Activated naive CD4-positive, alpha-beta T cell treated with Interleukin-2 at 50 U/mL for 16 hours (primary cell): ENCODE measurements at regions not wholly inside any gene's neighbourhood (a gene's known extent, or its start where the extent isn't known, plus 50 kb on each side); places are given as distances from the start of the nearest gene placed in this dataset.
"Not testable (repeated sequence)": the region's sequence is repeated elsewhere in the genome, so short reads cannot be mapped to it uniquely, and the experiment has no call there.

ENCODE experiments used
- DNase-seq: peaks from one replicate; pipeline ENCODE4 v3.0.0-alpha.2; 2020

DNA sequence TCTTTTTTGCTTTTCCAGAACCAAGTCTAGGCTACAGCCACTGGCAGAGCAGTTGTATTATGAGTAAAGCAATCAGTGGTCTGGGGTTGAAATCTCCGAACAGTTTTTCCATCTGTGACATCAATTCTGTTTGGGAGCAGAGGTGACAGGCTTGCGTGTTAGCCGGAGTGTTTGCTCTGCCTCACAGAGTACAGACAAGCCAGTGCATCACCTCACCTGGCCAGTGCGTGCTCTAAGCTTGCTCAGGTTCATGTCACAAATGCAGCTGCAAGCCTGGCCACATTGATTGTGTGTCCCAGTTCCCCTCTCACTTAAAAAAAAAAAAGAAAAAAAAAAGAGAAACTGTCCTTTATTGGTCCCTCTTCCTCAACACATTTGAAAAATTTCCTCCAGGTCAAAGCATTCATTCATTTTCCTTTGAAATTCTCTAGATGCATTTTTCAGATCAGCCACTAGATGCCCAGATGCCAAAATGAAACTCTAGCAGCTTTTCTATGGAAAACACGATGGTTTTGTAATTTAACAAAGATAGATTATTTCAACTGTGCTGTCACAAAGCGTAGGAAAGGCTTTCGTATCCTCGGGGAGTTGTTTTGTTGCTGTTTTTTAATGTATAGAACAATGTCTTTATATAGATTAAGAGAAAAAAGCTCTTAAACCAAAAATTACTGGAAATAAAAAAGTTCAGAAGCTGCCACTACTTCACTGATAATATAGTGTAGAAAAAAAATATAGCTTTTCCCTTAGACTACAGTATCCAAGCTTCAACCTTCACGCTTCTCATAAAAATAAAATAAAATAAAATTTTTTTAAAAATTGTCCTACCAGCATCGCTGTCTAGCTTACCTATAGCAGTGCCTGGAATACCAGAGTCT lies 585.5 kb downstream of the TLE1 start:
- no peak for DNase-seq

GRCh38 chr9:81097131-81097847 lies 592.1 kb downstream of the TLE1 start:
- DNase-seq, result no peak

GRCh38 chr9:81096625-81097024 lies 592.7 kb downstream of the TLE1 start:
- no peak for DNase-seq

DNA sequence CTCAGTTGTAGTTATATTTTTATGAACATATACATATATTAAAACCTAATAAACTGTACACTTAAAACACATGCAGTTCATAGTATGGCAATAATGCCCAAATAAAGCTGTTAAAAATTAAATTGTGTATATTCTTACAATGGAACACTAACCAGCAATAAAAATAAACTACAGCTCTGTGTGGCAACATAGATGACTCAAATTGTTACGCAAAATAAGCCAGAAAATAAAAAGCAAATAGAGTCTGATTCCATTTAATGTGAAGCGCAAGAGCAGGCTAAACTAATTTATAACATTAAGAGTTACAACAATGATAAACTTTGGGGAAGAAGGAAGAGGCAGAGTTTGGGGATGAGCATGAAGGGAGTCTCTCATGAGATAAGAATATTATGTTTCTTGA lies 597.3 kb downstream of the TLE1 start:
- no peak for DNase-seq

DNA sequence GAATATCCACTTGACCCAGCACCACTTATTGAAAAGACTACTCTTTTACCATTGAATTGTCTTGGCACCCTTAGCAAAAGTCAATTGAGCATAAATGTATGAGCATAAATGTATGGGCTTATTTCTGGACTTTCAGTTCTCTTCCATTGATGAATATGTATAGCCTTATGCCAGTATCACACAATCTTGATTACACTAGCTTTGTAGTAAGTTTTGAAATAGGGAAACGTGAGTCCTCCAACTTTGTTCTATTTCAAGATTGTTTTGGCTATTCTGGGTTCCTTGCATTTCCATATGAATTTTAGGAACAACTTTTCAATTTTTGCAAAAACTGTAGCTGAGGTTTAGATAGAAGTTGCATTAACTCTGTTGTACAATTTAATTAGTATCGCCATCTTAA lies 601.0 kb downstream of the TLE1 start:
- no peak for DNase-seq

DNA sequence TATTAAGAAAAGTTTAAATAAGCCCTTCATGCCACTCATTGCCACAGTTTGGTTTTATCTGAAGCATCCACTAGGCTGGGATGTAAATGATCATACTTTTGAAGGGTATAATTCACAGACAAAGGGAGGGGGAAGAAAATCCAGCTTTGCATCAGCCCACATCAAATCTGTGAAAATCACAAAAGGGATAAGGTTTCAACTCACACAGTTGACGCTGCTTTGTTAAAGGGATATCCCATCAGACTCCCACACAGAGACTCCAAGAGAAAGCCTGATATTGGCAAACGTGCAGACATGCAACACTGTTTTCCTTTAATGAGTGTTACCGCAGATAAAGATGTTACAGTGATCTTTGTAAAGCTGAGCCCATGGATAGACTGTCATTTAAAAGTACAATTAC lies 602.9 kb downstream of the TLE1 start:
- no peak for DNase-seq

DNA sequence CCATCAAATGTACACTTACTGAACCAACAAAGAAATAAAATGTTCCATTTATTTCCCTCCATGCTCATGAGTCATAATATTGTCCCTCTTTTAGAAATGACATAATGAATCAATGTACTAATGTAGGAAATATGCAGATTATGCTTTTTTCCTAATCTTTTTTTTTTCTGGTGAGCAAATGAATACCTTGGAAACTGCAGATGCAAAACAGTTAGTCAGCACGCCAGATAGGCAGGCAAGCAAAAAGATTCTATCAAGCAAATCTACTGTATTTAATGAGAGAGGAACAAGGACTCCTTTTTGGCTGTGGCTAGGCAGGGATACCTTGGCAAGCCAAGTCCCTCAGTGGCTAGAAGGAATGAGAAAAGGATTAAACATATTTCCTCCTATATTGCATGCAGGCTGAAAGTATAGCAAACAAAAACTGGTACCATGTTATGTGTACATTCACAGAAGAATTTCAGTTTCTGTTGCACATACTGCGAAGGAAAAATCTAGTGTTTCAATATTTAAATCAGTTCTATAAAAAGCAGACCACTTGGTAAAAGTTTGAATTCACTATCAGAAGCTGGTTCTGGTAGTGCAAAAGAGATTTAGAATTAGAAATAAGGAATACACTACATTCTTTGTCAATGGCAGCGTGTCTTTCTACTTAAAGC lies 605.4 kb downstream of the TLE1 start:
- DNase-seq, result no peak

- no peak for DNase-seq
These were observed 606.3 kb downstream of the TLE1 start for GRCh38 chr9:81083067-81083466.

DNA sequence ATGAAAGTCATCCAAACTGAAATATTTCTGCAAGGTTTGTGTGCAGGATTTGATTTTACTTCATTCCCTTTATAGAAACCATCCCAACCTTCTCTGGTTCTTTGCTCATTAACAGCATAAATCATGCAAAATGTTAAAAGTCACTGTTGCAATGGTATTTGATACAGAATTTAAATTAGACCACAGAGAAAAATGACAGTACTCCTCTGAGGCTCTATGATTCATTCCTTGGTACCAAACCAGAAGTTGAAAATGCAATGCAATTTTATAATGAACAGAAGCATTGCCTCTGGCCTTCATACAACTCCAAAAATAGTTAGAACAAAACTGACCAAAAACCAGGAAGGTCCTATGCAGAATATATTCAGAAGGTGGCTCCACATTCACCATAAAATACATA lies 607.1 kb downstream of the TLE1 start:
- DNase-seq, result no peak

DNA sequence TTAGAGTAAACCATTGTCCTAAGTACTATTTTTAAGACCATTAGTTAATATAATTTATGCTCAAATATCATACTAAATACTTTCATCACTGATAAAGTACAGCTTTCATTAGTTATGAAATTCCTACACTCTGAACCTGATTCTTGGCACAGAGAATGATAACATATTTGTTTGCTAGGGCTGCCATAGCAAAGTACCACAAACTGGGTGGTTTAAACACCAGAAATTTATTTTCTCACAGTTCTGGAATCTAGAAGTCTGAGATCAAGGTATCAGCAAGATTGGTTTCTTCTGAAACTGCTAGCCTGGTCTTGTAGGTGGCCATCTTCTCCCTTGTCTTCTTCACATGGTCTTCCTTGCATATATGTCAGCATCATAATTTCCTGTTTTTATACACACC lies 608.4 kb downstream of the TLE1 start:
- DNase-seq, result no peak

DNA sequence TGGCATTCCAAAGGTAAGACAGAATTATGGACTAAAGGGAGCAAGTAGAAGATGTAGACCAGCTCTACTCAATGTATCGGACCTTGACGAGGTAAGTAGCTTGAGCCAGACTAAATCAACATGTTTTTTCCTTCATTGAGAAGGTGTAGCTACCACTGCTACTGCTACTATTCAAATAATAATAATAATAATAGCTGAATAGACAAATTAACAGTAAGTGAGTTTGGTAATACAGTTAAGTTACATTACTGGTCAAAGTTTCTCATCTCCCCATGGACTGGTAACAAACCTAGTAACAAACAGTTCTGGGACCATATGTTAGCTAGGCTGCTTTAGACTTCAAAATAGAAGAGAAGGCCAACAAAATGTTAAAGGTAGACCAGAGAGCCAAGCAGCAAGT lies 609.2 kb downstream of the TLE1 start:
- DNase-seq, result no peak

DNA sequence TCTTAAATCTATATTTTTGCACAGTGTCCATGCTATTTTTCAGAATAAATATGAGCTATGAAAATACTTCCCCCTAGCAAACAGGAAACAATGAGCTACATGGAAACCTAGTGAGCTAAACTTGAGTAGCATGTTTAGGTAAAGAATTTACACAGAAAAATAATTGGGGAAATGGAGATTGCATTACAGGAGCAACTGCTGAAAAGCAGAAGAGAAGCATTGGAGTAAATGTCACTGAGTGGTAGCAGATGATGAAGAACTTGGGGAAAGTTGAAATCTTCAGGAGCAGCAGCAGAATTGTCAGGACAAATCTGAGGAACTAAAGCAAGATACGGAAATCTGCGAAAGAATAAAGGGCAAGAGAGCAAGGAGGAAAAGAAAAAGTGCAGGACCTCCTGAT lies 610.3 kb downstream of the TLE1 start:
- no peak for DNase-seq

- no peak for DNase-seq
These were observed 610.8 kb downstream of the TLE1 start for GRCh38 chr9:81078555-81078954.

- DNase-seq, result no peak
These were observed 611.8 kb downstream of the TLE1 start for GRCh38 chr9:81077572-81077971.

DNA sequence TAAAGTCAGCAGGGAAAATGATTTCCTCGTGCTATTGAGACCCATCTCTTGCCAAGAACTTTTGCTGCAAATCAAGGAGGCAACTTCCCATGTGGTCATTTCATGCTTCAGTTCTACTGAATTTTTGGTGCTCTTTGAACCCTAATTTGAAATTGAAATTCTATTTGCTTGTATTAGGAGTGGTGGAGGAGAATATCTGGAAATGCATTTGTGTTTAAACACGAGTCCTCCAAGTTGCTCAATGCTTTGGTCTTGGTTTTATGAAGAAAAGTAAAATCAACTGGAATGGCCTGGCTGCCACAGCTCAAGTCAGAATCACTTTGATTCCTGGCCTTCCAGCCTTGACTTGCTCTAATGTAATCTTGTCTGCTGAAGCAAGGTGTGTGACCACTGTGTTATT lies 613.2 kb downstream of the TLE1 start:
- no peak for DNase-seq

DNA sequence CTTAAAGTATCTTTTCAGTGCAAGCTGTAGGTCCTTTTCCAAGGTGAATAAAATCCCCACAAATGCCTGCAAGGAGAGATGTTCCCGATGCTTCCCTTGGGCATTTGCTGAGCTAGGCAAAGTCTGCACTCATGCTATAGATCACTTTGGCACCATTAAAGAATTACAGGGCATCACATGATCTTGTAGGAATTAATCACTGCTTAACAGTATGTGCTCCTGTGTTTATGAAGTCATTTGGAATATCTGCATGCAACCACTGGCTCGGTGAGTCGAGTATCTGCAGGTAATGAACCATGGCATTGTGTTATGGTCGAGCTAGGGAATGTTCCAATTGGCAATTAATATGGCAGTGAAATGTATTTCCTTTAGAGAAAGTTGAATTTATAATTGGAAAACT lies 615.1 kb downstream of the TLE1 start:
- DNase-seq, result no peak

DNA sequence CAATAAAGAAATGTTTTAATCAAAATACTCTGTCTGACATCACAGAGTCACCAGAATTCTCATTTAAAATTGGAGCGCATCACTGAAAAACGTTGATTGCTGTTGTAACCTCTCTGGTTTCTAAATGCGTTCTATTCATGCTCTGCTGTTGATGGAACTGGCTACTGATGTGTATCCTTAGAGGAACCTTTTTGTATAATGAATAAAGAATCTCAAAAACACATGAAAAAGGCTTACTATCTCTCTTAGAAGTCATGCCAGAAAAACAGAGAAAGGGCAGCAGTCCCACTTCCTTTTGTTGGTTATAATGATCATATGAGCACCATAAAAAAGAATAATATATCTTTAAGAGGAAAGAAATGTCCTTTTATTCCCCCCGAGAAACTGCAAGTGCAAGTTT lies 615.5 kb downstream of the TLE1 start:
- no peak for DNase-seq

GRCh38 chr9:81072758-81073157 lies 616.6 kb downstream of the TLE1 start:
- no peak for DNase-seq

- no peak for DNase-seq
These were observed 618.2 kb downstream of the TLE1 start for GRCh38 chr9:81071108-81071507.

DNA sequence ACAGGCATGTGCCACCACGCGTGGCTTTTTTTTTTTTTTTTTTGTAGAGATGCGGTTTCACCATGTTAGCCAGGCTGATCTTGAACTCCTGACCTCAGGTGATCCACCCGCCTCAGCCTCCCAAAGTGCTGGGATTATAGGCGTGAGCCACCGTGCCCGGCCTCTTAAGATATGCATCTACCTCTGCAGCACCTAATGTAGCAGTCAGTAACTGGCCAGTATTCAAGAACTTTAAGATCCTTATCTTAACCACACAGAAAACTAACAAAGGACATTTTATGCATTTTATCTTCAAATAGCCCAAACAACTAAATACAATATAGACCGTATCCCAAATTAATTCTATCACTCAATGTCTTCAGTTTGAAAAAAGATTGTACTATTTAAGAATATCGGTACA lies 618.7 kb downstream of the TLE1 start:
- no peak for DNase-seq

DNA sequence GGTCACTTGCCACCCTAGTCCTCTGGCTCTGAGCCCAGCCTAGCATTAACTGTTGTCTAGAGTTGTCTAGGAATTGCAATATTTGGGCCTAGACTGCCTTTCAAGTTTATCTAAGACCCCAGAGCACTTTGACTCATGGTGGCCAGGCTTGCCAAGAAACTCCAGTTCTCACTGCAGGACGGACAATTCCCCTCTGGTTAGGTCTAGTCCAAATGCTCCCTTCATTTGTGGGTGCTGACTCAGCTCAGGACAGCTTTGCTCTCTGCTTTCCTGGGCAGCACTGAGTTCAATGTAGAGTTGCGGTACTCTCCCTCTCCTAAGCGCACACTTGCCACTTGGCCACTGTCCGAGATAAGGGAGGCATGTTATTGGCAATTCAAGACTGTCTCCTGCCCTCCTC lies 619.4 kb downstream of the TLE1 start:
- no peak for DNase-seq

DNA sequence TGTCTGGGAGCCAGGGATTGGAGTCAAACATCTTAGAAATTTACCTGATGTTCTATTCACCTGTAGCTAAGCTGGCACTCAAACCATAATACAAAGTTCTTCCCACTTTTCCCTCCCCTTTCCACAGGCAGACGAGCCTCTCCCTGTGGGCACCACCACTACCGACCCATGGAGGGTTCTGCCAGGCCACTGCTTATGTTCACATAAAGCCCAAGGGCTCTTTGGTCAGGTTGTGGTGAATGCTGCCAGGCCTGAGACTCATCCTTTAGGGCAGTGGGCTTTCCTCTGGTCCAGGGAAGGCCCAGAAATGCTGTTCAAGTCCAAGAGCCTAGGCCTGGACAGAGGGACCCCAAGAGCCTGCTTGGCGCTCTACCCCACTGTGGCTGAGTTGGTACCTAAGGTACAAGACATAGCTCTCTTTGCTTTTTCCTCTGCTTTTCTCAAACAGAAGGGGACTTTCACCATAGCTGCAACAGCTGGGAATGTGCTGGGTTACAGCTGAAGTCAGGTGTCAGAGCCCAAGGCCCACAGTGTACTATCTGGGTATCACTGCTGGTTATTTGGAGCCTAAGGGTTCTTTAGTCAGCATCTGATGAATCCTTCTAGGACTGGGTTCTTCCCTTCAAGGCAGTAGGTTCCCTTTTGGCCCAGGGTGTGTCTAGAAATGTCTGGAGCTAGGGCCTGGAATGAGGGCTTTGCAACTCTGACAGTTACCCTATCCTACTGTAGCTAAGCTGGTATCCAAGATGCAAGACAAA lies 620.1 kb downstream of the TLE1 start:
- no peak for DNase-seq

GRCh38 chr9:81062995-81063394 lies 626.4 kb downstream of the TLE1 start:
- not testable (repeated sequence) for DNase-seq
